Endothelial cell of umbilical vein (primary cell): ENCODE measurements at regions not wholly inside any gene's neighbourhood (a gene's known extent, or its start where the extent isn't known, plus 50 kb on each side); places are given as distances from the start of the nearest gene placed in this dataset.

Source experiments
- POLR2A ChIP-seq: IDR thresholded peaks from 2 replicates; pipeline ENCODE4 v1.6.1; 2012; ENCODE audit warnings: low read depth, mild to moderate bottlenecking, control low read depth, low read length
- TF ChIP-seq, protein P1 (sequence below), 2 donors: IDR thresholded peaks; 1 replicate in 1 of 2; 2 replicates in 1 of 2; pipeline ENCODE4 v1.5.1; 2011; ENCODE audit warnings: low read length in 2 of 2, mild to moderate bottlenecking in 2 of 2, moderate library complexity in 2 of 2, control low read depth in 1 of 2, inconsistent platforms in 1 of 2, low read depth in 1 of 2; ENCODE audit not compliant: insufficient read depth in 1 of 2; ENCODE audit errors: extremely low read depth in 1 of 2

- TF ChIP-seq POLR2A = no peak
- TF ChIP-seq, protein P1, sequence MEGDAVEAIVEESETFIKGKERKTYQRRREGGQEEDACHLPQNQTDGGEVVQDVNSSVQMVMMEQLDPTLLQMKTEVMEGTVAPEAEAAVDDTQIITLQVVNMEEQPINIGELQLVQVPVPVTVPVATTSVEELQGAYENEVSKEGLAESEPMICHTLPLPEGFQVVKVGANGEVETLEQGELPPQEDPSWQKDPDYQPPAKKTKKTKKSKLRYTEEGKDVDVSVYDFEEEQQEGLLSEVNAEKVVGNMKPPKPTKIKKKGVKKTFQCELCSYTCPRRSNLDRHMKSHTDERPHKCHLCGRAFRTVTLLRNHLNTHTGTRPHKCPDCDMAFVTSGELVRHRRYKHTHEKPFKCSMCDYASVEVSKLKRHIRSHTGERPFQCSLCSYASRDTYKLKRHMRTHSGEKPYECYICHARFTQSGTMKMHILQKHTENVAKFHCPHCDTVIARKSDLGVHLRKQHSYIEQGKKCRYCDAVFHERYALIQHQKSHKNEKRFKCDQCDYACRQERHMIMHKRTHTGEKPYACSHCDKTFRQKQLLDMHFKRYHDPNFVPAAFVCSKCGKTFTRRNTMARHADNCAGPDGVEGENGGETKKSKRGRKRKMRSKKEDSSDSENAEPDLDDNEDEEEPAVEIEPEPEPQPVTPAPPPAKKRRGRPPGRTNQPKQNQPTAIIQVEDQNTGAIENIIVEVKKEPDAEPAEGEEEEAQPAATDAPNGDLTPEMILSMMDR (IDR thresholded peaks at IDR 0.05; ENCODE audit: extremely low read depth in 1 of 2, insufficient read depth in 1 of 2, low read depth in 1 of 2, low read length in 2 of 2) = no peak
Measured at GRCh38 chr20:11352041-11352440, 565.7 kb upstream of the BTBD3 start.
